ENCODE measurements at regions not wholly inside any gene's neighbourhood (a gene's known extent, or its start where the extent isn't known, plus 50 kb on each side); places are given as distances from the start of the nearest gene placed in this dataset.
"Not testable (repeated sequence)": the region's sequence is repeated elsewhere in the genome, so short reads cannot be mapped to it uniquely, and the experiment has no call there.

DNA sequence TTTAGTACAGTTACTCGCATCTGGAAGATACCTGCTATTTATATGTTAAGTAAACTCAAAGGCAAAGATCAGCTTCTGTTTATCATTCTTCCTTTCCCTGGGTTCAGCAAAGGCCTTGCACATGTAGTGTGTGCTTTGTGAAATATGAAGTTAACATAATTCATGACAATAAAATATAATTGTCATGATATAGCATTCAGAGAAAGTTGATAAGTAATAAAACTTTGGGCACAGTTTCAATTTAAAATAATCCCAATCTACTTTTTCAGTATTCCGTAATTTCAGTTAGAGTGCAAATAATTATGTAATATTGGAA is 51.9 kb upstream of the ZNF217 start:
- no peak for DNase-seq (ENCODE audit: low read depth)

- not testable (repeated sequence) for DNase-seq (ENCODE audit: low read depth)
Measured at GRCh38 chr20:53644108-53644507, 50.5 kb upstream of the ZNF217 start.
